ENCODE measurements at regions not wholly inside any gene's neighbourhood (a gene's known extent, or its start where the extent isn't known, plus 50 kb on each side); places are given as distances from the start of the nearest gene placed in this dataset.

DNA sequence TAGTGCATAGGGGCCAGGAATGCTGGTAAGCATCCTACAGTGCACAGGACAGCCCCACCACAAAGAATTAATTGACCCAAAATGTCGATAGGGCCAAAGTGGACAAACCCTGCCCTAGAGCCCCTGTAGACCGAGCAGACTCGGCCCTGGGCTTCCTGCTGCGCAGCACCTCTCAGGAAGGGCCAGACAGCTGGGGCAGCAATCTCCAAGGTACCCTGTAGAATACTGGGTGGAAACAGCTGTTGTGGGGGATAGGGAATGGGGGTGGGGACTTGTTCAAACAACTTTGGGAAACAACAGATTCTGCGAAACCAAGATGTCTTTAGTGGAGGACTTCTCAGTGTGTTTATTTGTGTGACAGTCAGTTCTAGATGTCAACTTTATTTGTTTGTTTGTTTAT lies 67.1 kb downstream of the MRPL46 start:
- Mint-ChIP-seq H3K4me1 (peaks cover 8% of the 10 kb centered on the region), H3K4me3 (no peak overlapping the region), H3K9me3 (peaks cover 0 to 6% (median 2%) of the 10 kb centered on the region in 7 donors), H3K27ac (no peak overlapping the region), H3K36me3 (no peaks in the 10 kb centered on the region), H3K27me3 (ENCODE audit: low read depth in 3 of 3) (peaks cover 0 to 1% (median 1%) of the 10 kb centered on the region in 3 donors)
- TF ChIP-seq, protein P1, sequence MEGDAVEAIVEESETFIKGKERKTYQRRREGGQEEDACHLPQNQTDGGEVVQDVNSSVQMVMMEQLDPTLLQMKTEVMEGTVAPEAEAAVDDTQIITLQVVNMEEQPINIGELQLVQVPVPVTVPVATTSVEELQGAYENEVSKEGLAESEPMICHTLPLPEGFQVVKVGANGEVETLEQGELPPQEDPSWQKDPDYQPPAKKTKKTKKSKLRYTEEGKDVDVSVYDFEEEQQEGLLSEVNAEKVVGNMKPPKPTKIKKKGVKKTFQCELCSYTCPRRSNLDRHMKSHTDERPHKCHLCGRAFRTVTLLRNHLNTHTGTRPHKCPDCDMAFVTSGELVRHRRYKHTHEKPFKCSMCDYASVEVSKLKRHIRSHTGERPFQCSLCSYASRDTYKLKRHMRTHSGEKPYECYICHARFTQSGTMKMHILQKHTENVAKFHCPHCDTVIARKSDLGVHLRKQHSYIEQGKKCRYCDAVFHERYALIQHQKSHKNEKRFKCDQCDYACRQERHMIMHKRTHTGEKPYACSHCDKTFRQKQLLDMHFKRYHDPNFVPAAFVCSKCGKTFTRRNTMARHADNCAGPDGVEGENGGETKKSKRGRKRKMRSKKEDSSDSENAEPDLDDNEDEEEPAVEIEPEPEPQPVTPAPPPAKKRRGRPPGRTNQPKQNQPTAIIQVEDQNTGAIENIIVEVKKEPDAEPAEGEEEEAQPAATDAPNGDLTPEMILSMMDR (IDR thresholded peaks at IDR 0.05), result no peak
- Histone ChIP-seq H3K27me3 (ENCODE audit: control insufficient read depth in 2 of 2, insufficient read depth in 2 of 2, low read length in 2 of 2) (no peaks in the 10 kb centered on the region), H4K20me1 (ENCODE audit: insufficient read depth, low read length) (no peaks in the 10 kb centered on the region), H3K9ac (ENCODE audit: insufficient read depth, low read length, poor library complexity, severe bottlenecking) (no peak overlapping the region), H3K9me3 (replicated peaks in 1 of 2; ENCODE audit: control insufficient read depth in 1 of 2, insufficient read depth in 1 of 2, low read length in 2 of 2) (peaks cover 0 to 2% of the 10 kb centered on the region in 2 donors), H3K4me1 (ENCODE audit: control insufficient read depth in 1 of 2, insufficient read depth in 2 of 2, low read length in 2 of 2) (no peaks in the 10 kb centered on the region), H2AFZ (ENCODE audit: insufficient read depth, low read depth, low read length, poor library complexity, severe bottlenecking) (no peak overlapping the region), H3K36me3 (replicated peaks in 1 of 2; ENCODE audit: control insufficient read depth in 1 of 2, insufficient read depth in 2 of 2, low read length in 2 of 2) (no peaks in the 10 kb centered on the region), H3K27ac (ENCODE audit: low read depth in 1 of 2, low read length in 2 of 2) (no peak overlapping the region), H3K4me2 (replicated peaks; ENCODE audit: extremely low read depth, low read length, poor library complexity, severe bottlenecking) (no peak overlapping the region), H3K79me2 (ENCODE audit: insufficient read depth, low read length) (no peaks in the 10 kb centered on the region), H3K4me3 (replicated peaks in 1 of 3; ENCODE audit: low read depth in 2 of 3, low read length in 3 of 3) (no peak overlapping the region)
- 55% methylated on average over 4 of the region's 5 CpGs for WGBS (ENCODE audit: insufficient coverage)
- DNase-seq, result no peak
- intact Hi-C loops (cut with micrococcal nuclease), result no loop called here

DNA sequence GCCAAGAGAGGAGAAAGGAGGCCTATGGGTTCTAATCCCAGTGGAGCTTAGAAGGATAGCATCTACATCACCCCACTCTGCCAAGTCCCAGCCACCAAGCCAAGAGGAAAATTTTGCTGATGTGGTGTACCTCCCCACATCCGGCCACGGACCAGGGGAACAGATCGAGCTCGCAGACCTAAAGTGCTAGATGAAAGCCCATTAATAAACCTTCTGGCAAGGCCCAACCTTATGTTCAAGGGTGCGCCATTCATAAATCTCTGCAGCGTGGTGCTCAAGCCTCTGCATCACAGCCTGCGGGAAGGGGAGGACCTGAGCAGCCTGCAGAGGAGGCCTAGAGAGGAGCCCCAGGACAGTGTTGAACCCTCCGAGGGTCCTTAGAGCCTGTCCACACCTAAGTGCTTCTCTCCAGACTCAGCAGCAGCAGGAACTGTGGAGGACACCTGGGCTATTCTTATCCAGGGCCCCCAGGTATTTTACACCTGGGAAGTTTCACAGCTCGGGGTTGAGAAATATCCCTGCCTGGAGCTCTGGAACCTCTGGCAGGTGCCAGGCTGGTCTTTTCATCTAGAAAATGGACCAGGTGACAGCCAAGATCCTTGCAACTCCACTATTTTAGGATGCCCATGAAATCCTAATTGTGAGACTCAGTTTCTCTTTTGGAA lies 68.0 kb downstream of the MRPL46 start:
- TF ChIP-seq, protein P1 (IDR thresholded peaks at IDR 0.05), result no peak
- Histone ChIP-seq H3K4me2 (replicated peaks; ENCODE audit: extremely low read depth, low read length, poor library complexity, severe bottlenecking) (no peak overlapping the region), H3K79me2 (ENCODE audit: insufficient read depth, low read length) (no peaks in the 10 kb centered on the region), H3K9ac (ENCODE audit: insufficient read depth, low read length, poor library complexity, severe bottlenecking) (no peak overlapping the region), H3K27me3 (ENCODE audit: control insufficient read depth in 2 of 2, insufficient read depth in 2 of 2, low read length in 2 of 2) (no peaks in the 10 kb centered on the region), H3K27ac (ENCODE audit: low read depth in 1 of 2, low read length in 2 of 2) (no peak overlapping the region), H3K4me1 (ENCODE audit: control insufficient read depth in 1 of 2, insufficient read depth in 2 of 2, low read length in 2 of 2) (no peaks in the 10 kb centered on the region), H4K20me1 (ENCODE audit: insufficient read depth, low read length) (no peaks in the 10 kb centered on the region), H3K9me3 (replicated peaks in 1 of 2; ENCODE audit: control insufficient read depth in 1 of 2, insufficient read depth in 1 of 2, low read length in 2 of 2) (no peaks in the 10 kb centered on the region), H3K36me3 (replicated peaks in 1 of 2; ENCODE audit: control insufficient read depth in 1 of 2, insufficient read depth in 2 of 2, low read length in 2 of 2) (no peaks in the 10 kb centered on the region), H3K4me3 (replicated peaks in 1 of 3; ENCODE audit: low read depth in 2 of 3, low read length in 3 of 3) (no peak overlapping the region), H2AFZ (ENCODE audit: insufficient read depth, low read depth, low read length, poor library complexity, severe bottlenecking) (no peak overlapping the region)
- no peak for DNase-seq
- Mint-ChIP-seq H3K4me3 (no peak overlapping the region), H3K9me3 (peaks cover 0 to 6% (median 0%) of the 10 kb centered on the region in 7 donors), H3K27ac (no peak overlapping the region), H3K27me3 (ENCODE audit: low read depth in 3 of 3) (peaks cover 0 to 1% (median 1%) of the 10 kb centered on the region in 3 donors), H3K36me3 (no peaks in the 10 kb centered on the region), H3K4me1 (peaks cover 8% of the 10 kb centered on the region)
- 83% methylated on average over 7 of the region's 9 CpGs for WGBS (ENCODE audit: insufficient coverage)
- intact Hi-C loops (cut with micrococcal nuclease), result no loop called here

All from CD14-positive monocyte (primary cell).